ENCODE measurements at regions not wholly inside any gene's neighbourhood (a gene's known extent, or its start where the extent isn't known, plus 50 kb on each side); places are given as distances from the start of the nearest gene placed in this dataset.

DNA sequence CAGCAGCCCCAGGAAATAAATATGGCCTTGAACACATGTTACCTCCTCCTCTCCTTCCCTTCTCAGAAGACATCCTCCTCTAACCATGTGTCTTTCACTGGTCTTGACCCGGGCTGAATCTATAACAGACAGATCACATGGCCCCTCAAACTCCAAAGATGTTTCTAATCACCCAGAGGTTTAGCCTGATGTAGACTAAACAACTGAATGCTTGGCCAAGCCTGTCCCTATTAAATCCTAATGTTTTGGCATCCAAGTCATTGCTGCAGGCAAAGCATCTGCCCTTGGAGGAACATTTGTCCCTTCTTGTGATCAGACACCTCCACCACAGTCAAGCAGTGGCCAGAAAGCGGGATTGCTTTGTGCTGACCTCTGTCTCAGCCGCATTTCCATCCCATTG is 65.5 kb downstream of the ANKRD60 start:
- no peak for DNase-seq (ENCODE audit: extremely low read depth, low read depth, low spot score)

DNA sequence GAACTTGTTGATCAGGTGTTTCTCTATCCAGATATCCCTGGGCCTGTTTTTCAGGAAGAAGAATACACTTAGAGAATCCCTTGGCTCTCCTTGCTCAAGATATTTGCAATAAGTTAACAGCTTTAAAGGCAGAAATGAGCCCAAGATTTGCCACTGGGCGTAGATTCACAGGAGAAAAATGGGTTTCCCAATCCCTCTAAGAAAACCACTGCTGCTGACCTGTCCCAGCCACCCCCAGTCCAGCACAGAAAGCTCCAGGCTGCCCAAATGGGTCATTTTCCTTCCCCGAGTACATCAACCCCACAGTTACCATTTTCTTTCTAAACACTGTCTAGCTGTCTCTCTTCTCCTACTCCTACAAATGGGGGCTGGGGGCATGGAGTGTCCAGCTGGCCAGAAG is 67.3 kb downstream of the ANKRD60 start:
- DNase-seq (ENCODE audit: extremely low read depth, low read depth, low spot score), result no peak

DNA sequence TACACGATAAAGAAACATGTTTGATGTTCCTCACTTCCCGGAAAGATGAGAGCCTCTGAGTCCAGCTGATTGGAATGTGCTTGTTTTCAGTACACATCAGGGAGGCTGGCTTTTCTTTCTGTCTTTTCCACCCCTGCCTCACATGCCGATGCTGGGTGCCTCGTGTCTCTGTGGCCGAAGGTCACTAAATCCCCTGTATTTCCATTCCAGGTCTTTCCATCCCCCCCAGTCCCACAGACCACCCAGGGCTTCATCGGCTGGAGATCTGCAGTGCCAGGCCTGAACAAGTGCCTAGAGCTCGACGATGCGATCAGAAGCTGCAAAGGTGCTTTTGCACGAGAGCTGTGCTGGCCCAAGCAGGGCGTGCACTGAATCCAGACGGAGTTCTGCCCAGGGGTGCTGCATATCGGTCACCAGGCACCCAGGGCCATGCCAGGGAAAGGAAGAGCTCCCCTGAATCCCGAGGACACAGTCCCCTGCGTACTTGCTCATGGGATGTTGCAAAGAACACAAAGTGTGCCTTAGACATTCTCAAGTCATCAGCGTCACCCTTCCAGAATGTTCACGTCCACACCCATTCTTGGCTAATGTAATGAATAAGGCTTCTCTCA is 67.9 kb downstream of the ANKRD60 start:
- no peak for DNase-seq (ENCODE audit: extremely low read depth, low read depth, low spot score)

DNA sequence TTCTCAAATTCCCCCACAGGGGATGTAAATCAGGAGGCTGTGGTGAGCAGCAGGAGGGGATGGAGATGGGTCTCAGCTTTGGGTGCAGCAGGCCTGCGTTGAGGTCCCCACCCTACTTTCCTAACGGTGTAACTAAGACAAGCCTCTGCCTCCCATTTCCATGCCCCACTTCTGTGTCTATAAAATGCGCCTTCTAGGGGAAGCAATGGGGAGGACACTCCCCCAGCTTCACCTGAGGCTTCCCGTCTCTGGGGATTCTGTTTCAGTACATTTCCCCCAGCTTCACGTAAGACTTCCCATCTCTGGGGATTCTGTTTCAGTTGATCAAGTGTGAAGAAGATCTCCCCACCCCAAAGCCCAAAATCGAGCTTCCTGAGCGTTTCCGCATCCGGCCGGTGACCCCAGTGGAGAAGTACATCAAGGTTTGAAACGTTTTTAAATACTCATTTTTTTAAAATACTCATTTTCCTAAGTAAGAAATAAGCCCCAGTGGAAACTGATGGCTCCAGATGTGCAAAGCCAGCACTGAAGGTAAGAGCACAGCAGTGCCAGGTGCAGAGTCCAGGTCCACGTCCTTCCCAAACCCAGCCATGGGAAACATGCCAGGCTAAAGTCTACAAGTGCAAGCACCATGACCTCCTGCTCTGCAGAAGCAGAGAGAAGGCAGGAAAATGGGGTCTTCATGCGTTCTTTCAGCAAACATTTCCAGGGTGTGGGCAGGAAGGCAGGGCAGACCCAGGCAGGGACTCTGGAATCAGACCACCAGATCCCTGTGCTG is 73.1 kb downstream of the ANKRD60 start:
- DNase-seq (ENCODE audit: extremely low read depth, low read depth, low spot score), result no peak

DNA sequence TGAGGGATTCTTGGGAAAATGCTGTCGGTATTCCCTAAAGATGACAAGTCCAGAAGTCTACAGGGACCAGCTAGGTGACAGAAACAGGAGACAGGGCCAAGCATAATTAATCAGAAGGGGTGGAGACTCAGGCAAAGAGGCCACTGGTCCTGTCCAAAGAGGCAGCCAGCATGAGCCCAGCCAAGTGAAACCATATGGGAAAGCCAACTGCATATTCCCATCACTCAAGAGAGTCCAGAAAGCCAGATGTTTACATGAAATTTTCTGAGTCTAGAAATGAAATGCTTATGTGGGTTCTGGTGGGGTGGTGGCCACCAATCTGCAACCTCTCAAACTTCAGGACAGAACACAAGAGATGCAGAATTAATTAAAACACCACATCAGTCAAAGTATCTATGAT is 74.3 kb downstream of the ANKRD60 start:
- no peak for DNase-seq (ENCODE audit: extremely low read depth, low read depth, low spot score)

DNA sequence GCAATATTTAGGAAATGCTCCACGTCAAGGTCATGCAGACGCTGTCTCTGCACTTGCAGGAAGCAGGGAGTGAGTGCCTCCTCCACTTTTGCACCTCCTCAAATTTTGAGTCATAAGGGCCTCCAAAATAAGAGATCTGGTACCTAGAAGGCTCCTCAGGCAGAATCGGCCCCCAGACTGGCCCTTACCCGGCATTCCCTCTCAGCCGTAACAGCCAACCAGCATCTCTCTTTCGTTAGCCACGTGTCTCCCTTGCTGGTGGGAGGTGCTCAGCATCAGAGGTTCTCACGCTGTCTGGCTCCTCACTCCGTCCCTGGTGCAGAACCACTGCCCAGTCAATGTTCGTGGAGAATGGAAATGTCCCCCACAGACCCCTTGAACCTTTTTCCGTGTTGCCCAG is 75.3 kb downstream of the ANKRD60 start:
- no peak for DNase-seq (ENCODE audit: extremely low read depth, low read depth, low spot score)

DNA sequence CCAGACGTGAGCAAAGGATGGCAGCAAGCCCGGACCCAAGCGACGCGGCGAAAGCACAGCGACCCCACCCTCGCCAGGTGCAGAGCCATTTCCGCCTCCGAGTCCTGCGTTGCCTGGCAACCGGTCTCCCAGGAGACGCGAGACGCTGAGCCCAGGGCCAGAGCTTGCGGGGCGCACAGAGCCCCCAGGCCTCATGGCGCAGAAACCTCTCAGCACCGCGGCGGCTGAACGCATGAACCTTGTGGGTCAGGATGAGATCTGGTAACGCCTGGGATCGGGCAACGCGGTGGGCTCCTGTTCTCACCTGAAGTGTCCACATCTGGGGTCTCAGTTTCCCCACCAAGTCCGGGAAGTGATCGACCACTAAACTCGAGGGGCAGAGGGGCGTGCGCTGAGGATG is 77.7 kb downstream of the ANKRD60 start:
- no peak for DNase-seq (ENCODE audit: extremely low read depth, low read depth, low spot score)

DNA sequence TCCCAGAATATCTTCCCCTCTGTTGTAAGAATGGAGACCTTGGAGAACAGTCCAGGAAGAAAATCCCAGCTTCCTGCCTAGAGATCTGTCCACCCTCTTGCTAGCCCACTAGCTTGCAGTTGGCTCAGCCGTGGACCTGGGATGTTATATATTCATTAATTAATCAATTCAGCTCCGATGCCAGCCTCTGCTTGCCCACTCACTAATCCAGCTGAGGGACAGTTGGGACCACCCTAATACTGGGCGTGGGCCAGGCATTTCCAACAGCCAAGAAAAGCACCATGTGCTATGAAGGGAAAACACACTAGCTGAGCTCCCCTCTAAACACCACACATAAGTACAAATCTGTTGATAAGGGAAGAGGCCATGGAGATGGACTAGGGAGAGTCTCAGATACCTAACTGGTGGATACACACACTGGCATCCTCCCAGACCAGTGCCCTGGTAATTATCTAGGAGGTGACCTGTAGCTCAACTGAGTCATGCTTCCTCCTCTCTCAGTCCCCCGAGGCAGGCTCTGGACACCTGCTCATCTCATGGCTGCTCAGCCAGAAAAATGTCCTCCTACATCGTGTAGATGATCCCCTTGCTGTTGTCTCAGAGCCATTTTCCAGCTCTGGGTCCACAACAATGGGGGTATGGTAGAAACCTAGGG is 78.9 kb downstream of the ANKRD60 start:
- DNase-seq (ENCODE audit: extremely low read depth, low read depth, low spot score), result no peak

DNA sequence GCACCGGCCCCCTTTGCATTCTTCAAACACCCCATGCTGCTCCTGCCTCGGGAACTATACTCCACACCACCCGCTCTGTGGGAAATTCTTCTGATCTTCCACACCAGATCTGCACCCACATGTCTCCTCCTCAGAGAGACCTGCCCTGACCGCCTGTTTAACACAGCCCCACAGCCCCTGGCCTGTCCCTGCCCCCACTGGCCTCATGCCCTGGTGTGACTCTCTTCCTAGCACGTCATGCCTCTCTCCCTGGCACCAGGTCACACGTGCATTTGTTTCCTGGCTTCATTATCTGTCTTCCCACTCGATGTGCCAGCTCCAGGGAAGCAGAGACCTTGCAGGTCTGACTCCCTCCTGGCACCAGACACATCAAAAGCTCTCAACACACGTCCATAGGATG is 79.6 kb downstream of the ANKRD60 start:
- no peak for DNase-seq (ENCODE audit: extremely low read depth, low read depth, low spot score)

DNA sequence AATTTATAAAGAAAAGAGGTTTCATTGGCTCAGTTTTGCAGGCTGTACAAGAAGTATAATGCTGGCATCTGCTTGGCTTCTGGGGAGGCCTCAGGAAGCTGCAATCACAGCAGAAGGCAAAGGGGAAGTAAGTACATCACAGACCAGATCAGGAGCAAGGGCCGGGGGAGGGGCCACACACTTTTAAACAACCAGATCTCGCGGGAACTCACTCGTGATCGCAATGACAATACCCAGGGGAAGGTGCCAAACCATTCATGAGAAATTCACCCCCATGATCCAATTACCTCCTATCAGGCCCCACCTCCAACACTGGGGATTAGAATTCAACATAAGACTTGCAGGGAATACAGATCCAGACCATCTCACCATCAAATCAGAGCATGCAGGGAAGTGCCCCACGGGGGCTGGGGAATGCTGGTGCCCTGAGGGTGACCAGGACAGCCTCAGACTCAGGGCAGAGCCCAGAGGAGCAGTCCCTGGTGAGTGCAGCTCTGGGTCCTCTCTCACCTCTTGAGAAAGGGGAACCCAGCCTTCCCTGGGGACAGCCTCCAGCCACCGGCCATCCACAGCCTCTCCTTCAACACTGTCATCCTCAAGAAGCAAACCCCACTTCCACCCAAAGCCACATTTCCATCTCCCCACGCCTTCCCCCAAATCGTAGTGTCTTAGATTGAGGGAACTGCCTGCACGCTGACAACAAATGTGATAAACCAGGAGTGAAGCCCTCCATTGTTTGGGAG is 80.7 kb downstream of the ANKRD60 start:
- DNase-seq (ENCODE audit: extremely low read depth, low read depth, low spot score), result no peak

DNA sequence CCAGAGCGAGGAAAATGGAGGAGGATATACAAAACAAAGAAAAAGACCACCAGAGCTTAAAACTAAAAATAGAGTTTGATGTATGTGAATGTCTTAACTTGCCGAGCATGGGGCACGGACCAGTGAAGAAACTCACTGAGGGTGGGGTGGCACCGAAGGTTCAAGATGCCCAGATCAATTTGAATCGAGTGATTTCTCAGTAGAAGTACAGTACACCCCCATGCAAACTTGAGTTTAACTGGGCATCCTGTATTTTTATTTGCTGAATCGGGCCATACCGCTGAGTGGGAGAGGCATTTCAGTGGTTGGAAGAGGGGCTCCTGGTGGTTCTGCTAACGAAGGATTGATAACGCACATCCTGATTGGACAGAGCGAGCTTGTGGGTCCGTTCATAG is 81.7 kb downstream of the ANKRD60 start:
- DNase-seq (ENCODE audit: extremely low read depth, low read depth, low spot score), result no peak

DNA sequence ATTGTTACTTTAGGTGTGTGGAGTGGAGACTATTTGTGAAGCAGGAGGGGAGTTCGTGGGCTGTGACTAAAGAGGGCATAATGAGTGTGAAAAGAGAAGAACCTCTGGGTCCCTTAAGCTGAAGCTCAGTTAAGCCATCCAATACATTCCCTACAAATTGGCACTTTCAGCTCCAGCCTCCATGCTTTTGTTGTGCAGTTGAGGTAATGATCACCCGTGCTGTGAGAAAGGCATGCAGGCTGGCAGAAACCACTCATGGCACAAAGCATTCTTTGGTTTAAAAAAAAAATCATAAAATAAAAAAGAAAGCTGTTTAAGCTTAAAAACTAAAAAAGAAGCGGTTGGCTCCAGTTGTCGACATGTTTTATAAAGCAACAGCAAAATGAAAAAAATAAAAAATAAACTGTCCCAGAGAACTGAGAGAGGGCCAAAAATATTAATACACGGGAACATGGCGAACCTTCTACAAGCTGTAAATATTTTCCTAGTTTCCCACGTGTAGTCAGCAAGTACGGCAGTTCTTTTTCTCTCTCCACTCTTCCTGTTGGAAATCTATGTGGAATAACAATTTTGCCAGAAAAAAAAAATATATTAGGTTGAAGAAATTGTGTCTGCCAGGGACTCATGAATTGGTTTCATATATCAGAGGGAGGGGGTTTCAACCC is 82.2 kb downstream of the ANKRD60 start:
- DNase-seq (ENCODE audit: extremely low read depth, low read depth, low spot score), result no peak

DNA sequence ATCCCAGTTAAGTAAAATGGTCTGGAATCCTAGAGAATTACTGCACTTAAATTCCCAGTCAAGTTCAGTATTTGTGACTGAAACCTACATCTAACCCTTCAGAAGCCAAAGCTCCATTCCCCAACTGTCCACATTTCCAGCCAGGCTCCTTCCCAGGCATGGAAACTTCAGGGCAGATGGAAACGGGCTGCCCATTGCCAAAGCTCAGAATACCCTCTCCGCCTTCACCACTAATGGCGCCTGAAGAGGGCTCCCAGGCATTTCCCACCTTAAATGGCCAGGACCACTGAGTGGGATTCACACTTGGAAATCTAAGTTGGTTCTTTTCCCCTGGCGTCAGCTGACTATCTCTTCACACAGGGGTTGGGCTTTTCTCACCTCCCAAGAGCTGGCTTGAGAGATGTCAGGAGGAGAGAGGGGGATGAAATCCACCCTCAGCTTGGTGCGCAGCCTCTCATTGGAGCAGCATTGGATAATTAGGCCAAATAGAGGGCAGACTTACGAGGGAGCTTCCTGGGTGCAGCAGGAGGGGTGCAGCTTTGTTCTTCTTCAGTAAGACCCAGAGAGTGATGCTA is 82.9 kb downstream of the ANKRD60 start:
- no peak for DNase-seq (ENCODE audit: extremely low read depth, low read depth, low spot score)

DNA sequence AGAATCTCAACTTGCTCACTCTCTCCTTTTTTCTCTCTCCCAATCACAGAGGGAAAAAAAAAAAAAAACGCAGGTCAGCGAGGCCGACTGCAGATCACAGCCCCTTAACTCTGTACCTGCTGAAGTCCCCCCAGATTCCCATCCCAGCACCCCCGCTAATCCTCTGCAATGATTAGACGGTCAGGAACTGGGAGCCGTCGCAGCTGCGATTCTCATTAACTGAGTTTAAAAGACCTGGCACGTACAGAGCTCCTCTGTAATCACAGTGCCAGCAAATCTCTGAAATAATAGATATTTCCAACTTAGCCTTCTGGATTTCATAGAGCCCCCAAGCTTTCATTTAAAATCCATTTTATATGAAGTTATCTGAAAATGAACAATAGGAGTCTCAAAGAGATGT is 84.4 kb downstream of the ANKRD60 start:
- no peak for DNase-seq (ENCODE audit: extremely low read depth, low read depth, low spot score)

DNA sequence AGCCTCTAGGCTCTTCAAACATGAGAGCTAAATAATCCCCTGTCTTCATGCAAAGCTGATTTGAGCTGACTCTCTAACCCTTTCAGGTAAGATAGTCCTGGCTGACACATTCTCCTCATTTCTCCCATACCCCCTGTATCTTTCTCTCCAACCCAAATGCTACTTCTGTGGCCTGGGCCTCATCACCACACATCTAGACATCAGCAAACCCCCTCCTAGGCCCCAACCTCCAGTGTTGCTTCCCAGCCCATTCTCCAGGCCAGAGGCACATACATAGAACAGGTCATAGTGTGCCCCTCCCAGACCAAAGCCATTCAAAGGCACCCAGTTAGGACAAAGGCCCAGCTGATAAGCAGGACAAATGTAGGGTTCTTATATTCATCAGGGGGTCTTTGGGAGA is 84.9 kb downstream of the ANKRD60 start:
- DNase-seq (ENCODE audit: extremely low read depth, low read depth, low spot score), result no peak

DNA sequence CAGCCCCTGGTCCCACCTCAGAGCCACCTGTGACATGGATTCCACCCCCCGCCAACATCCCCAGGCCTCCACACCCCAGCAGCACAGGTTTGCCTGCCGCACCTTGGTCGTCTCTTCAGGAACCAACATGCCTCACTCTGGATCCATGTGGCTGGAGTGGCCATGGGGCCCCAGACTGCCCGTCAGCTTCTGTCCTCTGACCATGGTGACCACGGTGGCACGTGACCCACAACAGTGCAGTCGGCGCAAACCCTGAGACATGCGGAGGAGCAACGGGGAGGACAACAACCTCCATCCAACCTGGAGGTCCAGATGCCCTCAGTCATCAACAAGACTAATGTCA is 85.6 kb downstream of the ANKRD60 start:
- no peak for DNase-seq (ENCODE audit: extremely low read depth, low read depth, low spot score)

DNA sequence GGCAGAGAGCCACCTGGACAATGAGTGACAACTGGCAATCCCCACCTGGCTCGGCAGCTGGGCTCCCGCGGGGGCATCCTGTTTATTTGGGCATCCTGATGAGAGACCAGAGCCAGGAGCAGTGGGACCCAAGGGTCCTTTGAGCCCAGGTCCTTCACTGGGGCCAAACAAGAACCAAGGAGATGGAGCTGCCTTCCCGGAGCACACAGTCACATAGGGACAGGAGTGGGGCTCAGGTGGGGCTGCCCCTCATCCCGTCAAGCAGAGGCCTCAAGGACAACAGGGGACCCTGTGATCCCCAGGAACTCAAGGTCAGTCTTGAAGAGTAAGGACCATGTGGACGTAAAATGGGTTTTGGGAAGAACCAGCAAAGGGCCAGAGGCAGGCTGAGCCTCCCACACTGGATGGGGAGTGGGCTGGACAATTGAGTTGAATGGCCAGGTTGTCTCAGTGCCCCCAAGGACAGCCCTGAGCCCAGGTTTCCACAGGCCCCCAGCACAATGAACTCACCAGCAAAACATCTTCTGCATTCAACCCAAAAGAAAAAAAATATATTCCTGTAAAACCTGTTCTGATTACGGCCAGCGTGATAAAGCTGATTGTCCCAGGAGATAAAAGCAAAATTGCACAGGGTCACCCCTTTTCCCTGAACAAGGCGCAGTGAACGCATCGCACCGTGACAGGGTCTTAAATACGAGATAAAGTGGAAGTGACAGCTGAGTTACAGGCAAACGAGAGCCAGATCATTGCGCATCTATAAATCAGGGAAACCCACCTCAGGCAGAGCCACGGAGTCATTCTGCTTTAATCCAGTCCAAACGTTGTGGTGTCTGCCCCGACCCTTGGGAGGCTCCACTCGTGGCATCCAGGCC is 86.2 kb downstream of the ANKRD60 start:
- DNase-seq (ENCODE audit: extremely low read depth, low read depth, low spot score), result no peak

DNA sequence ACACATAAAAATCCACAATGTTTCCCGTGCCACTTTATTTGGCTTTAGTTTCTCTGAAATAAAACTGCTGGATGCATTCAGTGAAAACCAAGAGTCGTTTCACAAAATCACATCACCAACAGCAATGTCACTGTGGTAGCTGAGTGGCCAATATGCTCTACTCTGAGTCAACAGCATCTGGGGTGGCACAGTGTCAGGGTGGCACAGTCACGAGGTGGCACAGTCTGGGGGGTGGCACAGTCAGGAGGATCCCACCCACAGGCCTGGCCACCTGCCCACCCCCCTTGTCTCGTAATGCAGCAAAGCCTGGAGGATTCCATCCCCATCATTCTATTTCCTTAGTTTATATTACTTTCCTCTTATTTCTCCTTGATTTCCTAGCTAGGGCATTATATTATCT is 87.0 kb downstream of the ANKRD60 start:
- DNase-seq (ENCODE audit: extremely low read depth, low read depth, low spot score), result no peak

DNA sequence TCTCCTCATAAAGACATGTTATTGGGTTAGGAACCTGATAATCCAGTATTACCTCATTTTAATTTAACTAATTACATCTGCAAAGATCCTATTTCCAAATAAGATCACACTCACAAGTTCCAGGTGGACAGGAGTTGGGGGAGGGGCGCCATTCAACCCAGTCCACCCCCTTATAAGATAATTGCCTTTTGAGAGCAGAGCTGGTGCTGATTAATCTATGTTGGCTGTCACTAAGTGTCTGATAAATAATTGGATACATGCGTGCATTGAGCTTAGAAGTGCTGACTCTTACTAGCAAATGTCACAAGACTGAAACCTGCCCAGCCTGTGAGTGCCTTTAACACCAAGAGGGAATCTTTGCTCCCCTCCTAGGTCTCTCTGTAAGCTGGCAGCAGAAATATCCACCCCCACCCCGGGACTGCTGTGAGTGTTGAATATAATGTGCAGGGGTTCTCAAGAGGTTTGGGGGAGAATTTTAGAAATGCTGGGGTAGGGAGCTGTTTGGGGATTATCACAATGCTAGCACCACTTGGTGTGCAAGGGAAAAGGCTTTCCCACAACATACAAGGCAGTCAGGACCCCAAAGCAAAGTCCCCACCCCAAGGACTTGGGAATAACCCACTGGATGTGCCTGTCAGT is 87.5 kb downstream of the ANKRD60 start:
- no peak for DNase-seq (ENCODE audit: extremely low read depth, low read depth, low spot score)

All from glomerular endothelial cell (primary cell).